H1 (cell line): ENCODE measurements at regions not wholly inside any gene's neighbourhood (a gene's known extent, or its start where the extent isn't known, plus 50 kb on each side); places are given as distances from the start of the nearest gene placed in this dataset.
A peak's percentile ranks its signal among the peaks of the same experiment; 100 is the strongest.
"Not testable (repeated sequence)": the region's sequence is repeated elsewhere in the genome, so short reads cannot be mapped to it uniquely, and the experiment has no call there.

Source experiments
- CTCF ChIA-PET: fragments of 300-600 bp; sonication (Branson Sonifier 250); formaldehyde crosslinking; loops from one replicate; lab custom pipeline; 2021; ENCODE audit not compliant: partially characterized antibody; lab: Charles Lee
- POLR2A ChIA-PET: fragments of 300-600 bp; sonication (Branson Sonifier 250); formaldehyde crosslinking; loops from one replicate; lab custom pipeline; 2021; ENCODE audit warnings: inconsistent platforms; ENCODE audit not compliant: partially characterized antibody; lab: Charles Lee
- DNase-seq, 2 experiments: peaks; one replicate each; pipeline versions ENCODE4 v3.0.0 to v3.0.0-alpha.2; 2010 to 2022; ENCODE audit warnings: low spot score in 2 of 2, low read depth in 1 of 2, mixed read lengths in 1 of 2
- FAIRE-seq: peaks from 2 replicates; lab custom pipeline; 2011; peaks lifted over from hg19 to GRCh38; lab: Jason Lieb, UNC
- H2AFZ ChIP-seq: 2 replicates; pipeline ENCODE4 v1.8.1; 2012; ENCODE audit warnings: low read length, inconsistent platforms
- H2AK5ac ChIP-seq: 2 replicates; pipeline ENCODE4 v1.6.1; 2013; ENCODE audit warnings: low read depth, low read length
- H2BK120ac ChIP-seq: replicated peaks from 2 replicates; pipeline ENCODE3; 2013; ENCODE audit warnings: low read depth, low read length, inconsistent platforms
- H2BK12ac ChIP-seq: 2 replicates; pipeline ENCODE4 v1.6.1; 2013; ENCODE audit warnings: low read depth, low read length
- H2BK15ac ChIP-seq: 2 replicates; pipeline ENCODE4 v1.6.1; 2013; ENCODE audit warnings: low read length
- H2BK20ac ChIP-seq: 2 replicates; pipeline ENCODE4 v1.6.1; 2013; ENCODE audit warnings: low read length
- H2BK5ac ChIP-seq: 2 replicates; pipeline ENCODE4 v1.6.1; 2013; ENCODE audit warnings: low read depth, low read length
- H3K14ac ChIP-seq: 2 replicates; pipeline ENCODE4 v1.6.1; 2013; ENCODE audit warnings: inconsistent platforms; ENCODE audit not compliant: insufficient read length
- H3K18ac ChIP-seq: 2 replicates; pipeline ENCODE4 v1.6.1; 2013; ENCODE audit warnings: low read length; ENCODE audit errors: extremely low read depth
- H3K23ac ChIP-seq: 2 replicates; pipeline ENCODE4 v1.6.1; 2013; ENCODE audit warnings: inconsistent platforms; ENCODE audit not compliant: insufficient read length
- H3K23me2 ChIP-seq: 2 replicates; pipeline ENCODE4 v1.6.1; 2013; ENCODE audit warnings: low read depth, low read length
- H3K27ac ChIP-seq: 2 replicates; pipeline ENCODE4 v1.6.1; 2011; ENCODE audit warnings: low read depth, low read length, inconsistent platforms
- H3K27me3 ChIP-seq, 4 experiments: replicated peaks in 1 of 4; 1 replicate in 1 of 4; 2 replicates in 3 of 4; pipeline versions ENCODE4 v1.6.1 to v1.8.1; 2011 to 2013; ENCODE audit warnings: low read length in 3 of 4, mild to moderate bottlenecking in 3 of 4, inconsistent platforms in 2 of 4, mixed read lengths in 2 of 4, moderate library complexity in 1 of 4; ENCODE audit not compliant: control insufficient read depth in 3 of 4, insufficient read depth in 3 of 4; ENCODE audit errors: extremely low read depth in 1 of 4
- H3K36me3 ChIP-seq, 4 experiments: 2 replicates each; pipeline versions ENCODE4 v1.6.1 to v1.8.1; 2011 to 2013; ENCODE audit warnings: mild to moderate bottlenecking in 4 of 4, low read length in 3 of 4, moderate library complexity in 2 of 4, control low read depth in 1 of 4, inconsistent platforms in 1 of 4; ENCODE audit not compliant: insufficient read depth in 4 of 4, control insufficient read depth in 2 of 4
- H3K4ac ChIP-seq: replicated peaks from 2 replicates; pipeline ENCODE3; 2013; ENCODE audit warnings: low read length, low read depth, mixed read lengths, inconsistent platforms; ENCODE audit not compliant: insufficient read length
- H3K4me1 ChIP-seq, 4 experiments: replicated peaks in 1 of 4; 1 replicate in 1 of 4; 2 replicates in 3 of 4; pipeline versions ENCODE4 v1.6.1 to v1.8.1; 2011 to 2013; ENCODE audit warnings: low read length in 3 of 4, inconsistent platforms in 2 of 4, mixed read lengths in 1 of 4; ENCODE audit not compliant: insufficient read depth in 4 of 4, control insufficient read depth in 3 of 4
- H3K4me2 ChIP-seq, 2 experiments: 2 replicates each; pipeline versions ENCODE4 v1.6.1 to v1.8.1; 2011 to 2013; ENCODE audit warnings: low read depth in 2 of 2, low read length in 2 of 2, control low read depth in 1 of 2, inconsistent platforms in 1 of 2, mild to moderate bottlenecking in 1 of 2; ENCODE audit not compliant: insufficient read depth in 1 of 2
- H3K4me3 ChIP-seq, 4 experiments: fragments of 200-600, 300-600 bp in 1 of 4; sonication (generic), shearing (Covaris generic), sonication (Bioruptor Twin) in 1 of 4; 2 replicates each; pipeline versions ENCODE4 v1.5.1 to v1.8.1; 2011 to 2016; ENCODE audit warnings: low read length in 4 of 4, low read depth in 3 of 4, control low read depth in 2 of 4, inconsistent platforms in 2 of 4, mild to moderate bottlenecking in 2 of 4, mixed read lengths in 1 of 4, moderate library complexity in 1 of 4; ENCODE audit not compliant: insufficient read depth in 2 of 4; ENCODE audit errors: extremely low read depth in 1 of 4
- H3K56ac ChIP-seq: replicated peaks from 2 replicates; pipeline ENCODE3; 2013; ENCODE audit warnings: low read depth, mild to moderate bottlenecking, mixed read lengths, low read length, inconsistent platforms; ENCODE audit not compliant: insufficient read length
- H3K79me1 ChIP-seq: 2 replicates; pipeline ENCODE4 v1.6.1; 2013; ENCODE audit warnings: low read depth, low read length, control low read depth
- H3K79me2 ChIP-seq, 2 experiments: 2 replicates each; pipeline versions ENCODE4 v1.6.1 to v1.8.1; 2012 to 2013; ENCODE audit warnings: low read length in 2 of 2, mild to moderate bottlenecking in 2 of 2, inconsistent platforms in 1 of 2; ENCODE audit not compliant: insufficient read depth in 2 of 2, control insufficient read depth in 1 of 2
- H3K9ac ChIP-seq, 4 experiments: replicated peaks in 1 of 4; 1 replicate in 1 of 4; 2 replicates in 3 of 4; pipeline versions ENCODE4 v1.6.1 to v1.8.1; 2011 to 2013; ENCODE audit warnings: low read depth in 3 of 4, low read length in 3 of 4, control low read depth in 2 of 4, mild to moderate bottlenecking in 2 of 4, moderate library complexity in 2 of 4, inconsistent platforms in 1 of 4; ENCODE audit errors: extremely low read depth in 1 of 4
- H3K9me3 ChIP-seq, 2 experiments: 2 replicates each; pipeline versions ENCODE4 v1.6.1 to v1.8.1; 2012 to 2013; ENCODE audit warnings: mild to moderate bottlenecking in 2 of 2, moderate library complexity in 2 of 2, control low read depth in 1 of 2, inconsistent platforms in 1 of 2, low read depth in 1 of 2, low read length in 1 of 2, mixed read lengths in 1 of 2; ENCODE audit not compliant: insufficient read depth in 2 of 2
- H4K20me1 ChIP-seq, 2 experiments: replicated peaks in 1 of 2; 2 replicates each; pipeline versions ENCODE3 to v1.8.1; 2011 to 2013; ENCODE audit warnings: inconsistent platforms in 2 of 2, low read length in 2 of 2, mild to moderate bottlenecking in 1 of 2; ENCODE audit not compliant: insufficient read depth in 2 of 2, control insufficient read depth in 1 of 2
- H4K5ac ChIP-seq: 2 replicates; pipeline ENCODE4 v1.6.1; 2013; ENCODE audit warnings: low read length, low read depth, mixed read lengths, inconsistent platforms; ENCODE audit not compliant: insufficient read length
- H4K8ac ChIP-seq: 2 replicates; pipeline ENCODE4 v1.8.0; 2013; ENCODE audit warnings: mild to moderate bottlenecking, moderate library complexity, low read length, inconsistent platforms; ENCODE audit not compliant: insufficient read depth; ENCODE audit errors: extremely low read depth
- H4K91ac ChIP-seq: replicated peaks from 2 replicates; pipeline ENCODE3; 2013; ENCODE audit warnings: low read length, mixed read lengths, inconsistent platforms; ENCODE audit not compliant: insufficient read length
- BCL11A ChIP-seq, 2 experiments: IDR thresholded peaks; one replicate each; pipeline ENCODE4 v1.6.1; 2011; ENCODE audit warnings: low read depth in 2 of 2, low read length in 2 of 2, mild to moderate bottlenecking in 2 of 2
- EP300 ChIP-seq, 2 experiments: IDR thresholded peaks; 1 replicate in 1 of 2; 2 replicates in 1 of 2; pipeline ENCODE4 v1.6.1; 2011 to 2012; ENCODE audit warnings: low read depth in 2 of 2, low read length in 2 of 2, mild to moderate bottlenecking in 2 of 2, borderline replicate concordance in 1 of 2, inconsistent platforms in 1 of 2, moderate library complexity in 1 of 2
- HDAC2 ChIP-seq, 2 experiments: fragments of 300-600 bp in 1 of 2; sonication (generic) in 1 of 2; IDR thresholded peaks; 2 replicates each; pipeline ENCODE4 v1.6.1; 2011 to 2012; ENCODE audit warnings: low read depth in 2 of 2, low read length in 2 of 2, mild to moderate bottlenecking in 2 of 2, moderate library complexity in 2 of 2, borderline replicate concordance in 1 of 2, inconsistent platforms in 1 of 2
- NANOG ChIP-seq: IDR thresholded peaks from 2 replicates; pipeline ENCODE4 v1.6.1; 2011; ENCODE audit warnings: low read length, low read depth, mild to moderate bottlenecking, inconsistent platforms; ENCODE audit not compliant: insufficient read depth, poor library complexity, severe bottlenecking
- SIX5 ChIP-seq: IDR thresholded peaks from 2 replicates; pipeline ENCODE4 v1.6.1; 2011; ENCODE audit warnings: mild to moderate bottlenecking, low read depth, low read length
- TCF12 ChIP-seq: IDR thresholded peaks from 2 replicates; pipeline ENCODE4 v1.6.1; 2011; ENCODE audit warnings: low read depth, mild to moderate bottlenecking, low read length
- WGBS, 2 experiments: shearing (Covaris generic) in 1 of 2; methylation state at CpG; one replicate each; pipeline versions ENCODE4 v1.1.6 to v1.1.7; 2013 to 2015; ENCODE audit warnings: low lambda C conversion rate in 2 of 2, mixed read lengths in 2 of 2, inconsistent platforms in 1 of 2, low coverage in 1 of 2, missing lambda C conversion rate in 1 of 2; ENCODE audit not compliant: insufficient replicate concordance in 2 of 2, insufficient coverage in 1 of 2, insufficient read length in 1 of 2; ENCODE audit errors: extremely low coverage in 1 of 2, missing lambda C conversion rate in 1 of 2; 5-methylcytosine and 5-hydroxymethylcytosine counted together

GRCh38 chr16:29192329-29193247 is 207.7 kb downstream of the LAT start (continued):
- no peak for TF ChIP-seq TCF12
- no peak for TF ChIP-seq BCL11A (IDR thresholded peaks at IDR 0.05; ENCODE audit: low read depth in 2 of 2, low read length in 2 of 2)
- TF ChIP-seq EP300 (IDR thresholded peaks at IDR 0.05; ENCODE audit: borderline replicate concordance in 1 of 2, low read depth in 2 of 2, low read length in 2 of 2): no peak
- no peak for TF ChIP-seq HDAC2 (IDR thresholded peaks at IDR 0.05; ENCODE audit: borderline replicate concordance in 1 of 2, low read depth in 2 of 2, low read length in 2 of 2)
- TF ChIP-seq SIX5: no peak
- no peak for TF ChIP-seq NANOG

GRCh38 chr16:29191636-29192180 is 206.9 kb downstream of the LAT start:
- H4K20me1 ChIP-seq, H2AK5ac ChIP-seq, H2BK15ac ChIP-seq, H3K4me1 ChIP-seq, H3K79me1 ChIP-seq, H2BK20ac ChIP-seq, H3K9ac ChIP-seq, H2BK120ac ChIP-seq, H3K23ac ChIP-seq, H3K56ac ChIP-seq, H3K14ac ChIP-seq, POLR2A ChIA-PET, H4K91ac ChIP-seq, H2BK5ac ChIP-seq, H2AFZ ChIP-seq, H3K27ac ChIP-seq, H3K23me2 ChIP-seq, H3K9me3 ChIP-seq, H3K4me3 ChIP-seq, H3K18ac ChIP-seq, H3K4me2 ChIP-seq, H3K36me3 ChIP-seq, H4K8ac ChIP-seq, H3K4ac ChIP-seq, H2BK12ac ChIP-seq, FAIRE-seq, H4K5ac ChIP-seq, H3K27me3 ChIP-seq, H3K79me2 ChIP-seq: not testable (repeated sequence)
- 91% methylated on average over 12 of the region's 12 CpGs; no CpG with 5 or more reads in 1 of the 2 experiments for WGBS, 2 experiments
- DNase-seq: peak in 1 of 2 experiments; percentile 33
- CTCF ChIA-PET: interaction anchor here (2.1 kb wide), 1 partner anchor 12 kb away, joined by 7 read pairs; no protein-coding TSS in a partner anchor
